ENCODE measurements at regions not wholly inside any gene's neighbourhood (a gene's known extent, or its start where the extent isn't known, plus 50 kb on each side); places are given as distances from the start of the nearest gene placed in this dataset.
A peak's percentile ranks its signal among the peaks of the same experiment; 100 is the strongest.

- no peak for DNase-seq (ENCODE audit: low spot score)
Measured at GRCh38 chr20:40591119-40591518, 97.9 kb downstream of the MAFB start.

DNA sequence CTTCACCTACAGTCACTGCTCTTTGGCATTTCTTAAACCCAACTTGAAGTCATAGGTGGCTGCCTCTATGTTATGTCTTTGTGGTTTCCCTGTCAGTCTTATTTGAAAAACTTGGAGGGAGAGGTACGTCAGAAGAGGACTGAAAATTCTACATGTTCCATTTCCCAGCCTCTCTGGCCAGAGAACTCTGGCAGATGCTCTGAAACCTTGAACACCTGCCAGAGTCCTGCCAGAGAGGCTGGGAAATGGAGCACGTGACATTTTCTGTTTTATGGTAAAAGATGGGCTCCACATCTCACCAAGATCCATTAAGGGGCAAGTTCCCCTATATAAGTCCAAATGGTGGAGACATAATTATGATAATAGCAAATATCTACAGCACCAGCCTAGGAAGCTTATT is 99.5 kb downstream of the MAFB start:
- no peak for DNase-seq (ENCODE audit: low spot score)

DNA sequence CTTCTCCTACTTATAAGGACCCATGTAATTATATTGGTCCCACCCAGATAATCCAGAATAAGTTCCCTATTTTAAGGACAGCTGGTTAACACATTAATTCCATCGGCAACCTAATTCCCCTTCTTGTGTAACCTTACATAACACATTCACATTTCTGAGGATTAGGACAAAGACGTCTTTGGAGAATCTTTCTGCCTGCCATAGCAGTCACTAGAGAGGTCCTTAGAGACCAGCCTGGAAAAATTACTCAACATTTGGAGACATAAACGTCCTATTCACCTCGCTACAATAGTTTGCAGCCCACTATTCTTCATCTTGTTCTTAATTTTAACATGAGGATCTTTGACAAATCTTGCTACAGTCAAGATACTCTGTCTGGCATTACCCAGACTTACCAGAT is 100.1 kb downstream of the MAFB start:
- DNase-seq (ENCODE audit: low spot score) = no peak

- DNase-seq (ENCODE audit: low spot score) = no peak
Measured at GRCh38 chr20:40587038-40587437, 102.0 kb downstream of the MAFB start.

DNA sequence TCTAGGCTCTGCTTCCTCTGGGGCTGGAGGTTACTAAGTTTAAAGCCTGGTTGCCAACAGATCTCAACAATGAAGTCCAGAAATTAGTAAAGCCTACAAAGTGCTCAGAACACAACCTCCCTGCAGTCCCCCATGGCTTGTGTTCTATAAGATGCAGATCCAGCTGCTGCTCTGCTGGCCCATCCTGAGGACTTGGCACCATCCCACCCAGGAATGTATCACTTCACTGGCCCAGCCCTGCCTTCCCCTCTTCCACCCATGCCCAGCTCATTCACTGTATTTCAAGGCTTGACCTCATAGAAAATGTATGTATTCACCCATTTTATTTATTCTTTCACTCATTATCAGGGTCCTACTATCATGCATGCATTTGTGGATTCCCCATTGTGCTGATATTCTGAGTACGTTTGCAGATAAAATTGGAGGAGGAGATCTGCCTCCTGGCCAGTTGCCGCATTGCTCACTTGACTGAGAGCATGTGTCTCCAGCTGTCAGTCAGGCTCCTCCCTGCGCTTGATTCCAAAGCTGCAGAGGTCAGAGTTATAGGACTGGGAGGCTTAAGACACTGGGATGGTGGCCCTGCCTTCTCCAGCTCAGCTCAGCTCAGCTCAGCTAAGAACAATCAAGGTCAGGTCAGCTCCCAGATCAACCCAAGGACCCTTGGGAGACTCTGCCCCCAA is 104.8 kb downstream of the MAFB start:
- no peak for DNase-seq (ENCODE audit: low spot score)

DNA sequence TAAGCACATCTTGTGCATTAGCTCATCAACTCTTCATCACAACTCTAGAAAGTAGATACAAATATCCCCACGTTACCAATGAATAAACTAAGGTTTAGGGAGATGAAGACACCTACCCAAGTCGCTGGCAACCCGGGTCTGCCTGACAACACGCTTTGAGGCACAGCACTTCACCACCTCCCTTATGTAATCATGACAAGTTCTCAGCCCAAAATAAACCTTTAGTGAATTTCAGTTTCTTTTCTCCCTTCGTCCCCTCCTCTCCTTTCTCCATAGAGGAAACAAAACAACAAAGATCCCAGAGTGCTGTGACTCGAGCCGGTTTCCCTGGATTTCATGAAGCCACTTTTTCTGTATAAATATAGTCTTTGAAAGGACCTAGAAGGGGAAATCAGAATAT is 105.4 kb downstream of the MAFB start:
- no peak for DNase-seq (ENCODE audit: low spot score)

DNA sequence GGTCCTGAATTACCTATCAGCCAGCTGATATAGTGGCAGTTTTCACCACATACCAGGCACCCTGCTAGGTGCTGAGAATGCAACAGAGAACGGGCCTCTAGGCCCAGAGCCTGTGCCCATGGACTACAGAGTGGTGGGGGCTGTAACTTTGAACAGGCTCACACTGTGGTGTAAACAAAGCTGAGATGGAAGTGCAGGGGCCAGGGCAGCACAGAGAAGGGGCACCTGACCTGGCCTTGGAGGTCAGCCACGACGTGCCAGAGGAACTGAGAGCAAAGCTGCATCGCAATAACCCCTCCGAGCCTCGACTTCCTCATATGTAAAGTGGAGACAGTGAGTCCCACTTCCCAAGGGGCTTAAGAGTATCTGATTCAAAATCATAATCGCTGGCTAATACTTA is 105.8 kb downstream of the MAFB start:
- DNase-seq (ENCODE audit: low spot score) = no peak

DNA sequence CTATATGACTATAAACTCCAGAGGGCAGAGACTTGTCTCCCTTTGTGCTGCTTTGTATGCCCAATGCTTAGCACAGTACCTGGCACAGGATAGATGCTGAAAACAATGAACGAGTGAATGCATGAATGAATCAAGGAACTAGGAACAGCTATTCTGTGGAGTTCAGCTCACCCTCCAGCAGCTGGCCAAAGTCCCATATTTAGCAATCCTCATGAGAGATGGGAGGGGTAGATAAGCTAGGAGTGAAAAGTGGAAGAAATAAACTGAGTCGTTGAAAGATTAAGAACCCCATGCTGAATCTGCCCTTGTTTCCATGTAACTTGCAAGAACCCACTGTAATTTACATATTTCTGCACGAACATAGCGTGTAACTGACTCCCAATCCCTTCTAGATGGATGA is 106.5 kb downstream of the MAFB start:
- DNase-seq (ENCODE audit: low spot score) = no peak

GRCh38 chr20:40579701-40580100 is 109.3 kb downstream of the MAFB start:
- no peak for DNase-seq (ENCODE audit: low spot score)

- DNase-seq (ENCODE audit: low spot score) = no peak
Measured at GRCh38 chr20:40578961-40579360, 110.1 kb downstream of the MAFB start.

DNA sequence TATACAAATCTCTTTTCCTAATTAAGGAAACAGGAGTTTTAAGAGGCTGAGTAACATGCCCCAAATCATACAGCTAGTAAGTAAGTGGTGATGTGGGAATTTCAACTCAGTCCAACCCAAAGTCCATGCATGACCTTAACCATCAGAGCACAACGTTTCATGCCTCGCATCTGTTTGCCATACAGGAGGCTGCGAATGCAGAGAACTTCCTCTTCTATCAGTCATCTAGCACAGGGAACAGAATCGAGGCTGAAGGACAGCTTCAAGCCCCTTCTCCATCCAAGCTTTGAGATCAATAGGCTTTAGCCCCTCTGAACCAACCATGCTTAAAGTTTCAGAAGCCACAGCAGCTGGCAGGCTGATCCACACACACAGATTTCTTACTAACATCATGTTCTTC is 113.2 kb downstream of the MAFB start:
- no peak for DNase-seq (ENCODE audit: low spot score)

DNA sequence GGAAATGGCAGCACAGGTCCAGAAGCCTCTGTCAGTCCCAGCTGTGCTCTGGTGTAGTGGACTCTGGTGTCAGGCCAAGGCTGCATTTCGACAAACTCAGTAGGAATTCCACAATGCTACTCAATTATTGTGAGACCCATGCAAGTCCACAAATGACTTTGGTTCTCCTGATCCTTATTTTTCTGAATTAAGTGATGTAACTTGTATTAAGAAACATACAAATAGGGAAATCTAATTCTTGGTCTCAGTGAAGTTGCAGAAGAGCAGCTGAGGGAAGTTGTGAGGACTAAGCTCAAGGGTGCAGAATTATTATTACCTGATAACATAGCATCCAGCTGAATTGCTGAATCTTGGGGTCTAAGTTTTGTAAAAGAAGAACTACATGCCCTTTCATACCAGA is 116.8 kb downstream of the MAFB start:
- no peak for DNase-seq (ENCODE audit: low spot score)

- DNase-seq (ENCODE audit: low spot score) = no peak
Measured at GRCh38 chr20:40571639-40572038, 117.4 kb downstream of the MAFB start.

- no peak for DNase-seq (ENCODE audit: low spot score)
Measured at GRCh38 chr20:40568200-40568599, 120.8 kb downstream of the MAFB start.

- DNase-seq (ENCODE audit: low spot score) = no peak
Measured at GRCh38 chr20:40565682-40566040, 123.4 kb downstream of the MAFB start.

GRCh38 chr20:40565001-40565681 is 123.9 kb downstream of the MAFB start:
- peak; percentile 74 for DNase-seq (ENCODE audit: low spot score)

GRCh38 chr20:40563296-40563950 is 125.6 kb downstream of the MAFB start:
- peak; percentile 38 for DNase-seq (ENCODE audit: low spot score)

DNA sequence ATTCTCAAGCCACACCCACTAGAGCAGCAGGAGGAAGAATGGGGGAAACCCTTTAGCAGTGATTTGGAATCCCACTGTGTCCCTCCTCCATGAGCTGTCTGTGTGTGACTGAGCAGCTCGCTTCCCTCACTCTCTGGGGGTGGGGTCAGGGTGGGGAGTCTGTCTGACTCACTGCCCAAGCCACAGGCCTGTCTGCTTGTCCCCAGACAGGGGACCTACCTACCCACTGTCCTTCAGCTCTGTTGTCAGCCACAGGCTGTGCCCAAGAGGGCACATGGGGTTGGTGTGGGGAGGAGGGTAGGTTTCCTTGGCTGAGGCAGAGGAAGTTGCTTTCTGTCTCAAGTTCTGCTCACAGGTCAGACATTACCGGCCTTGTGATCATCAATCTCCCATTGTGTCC is 127.0 kb downstream of the MAFB start:
- DNase-seq (ENCODE audit: low spot score) = peak; percentile 51

GRCh38 chr20:40561187-40561586 is 127.8 kb downstream of the MAFB start:
- no peak for DNase-seq (ENCODE audit: low spot score)

DNA sequence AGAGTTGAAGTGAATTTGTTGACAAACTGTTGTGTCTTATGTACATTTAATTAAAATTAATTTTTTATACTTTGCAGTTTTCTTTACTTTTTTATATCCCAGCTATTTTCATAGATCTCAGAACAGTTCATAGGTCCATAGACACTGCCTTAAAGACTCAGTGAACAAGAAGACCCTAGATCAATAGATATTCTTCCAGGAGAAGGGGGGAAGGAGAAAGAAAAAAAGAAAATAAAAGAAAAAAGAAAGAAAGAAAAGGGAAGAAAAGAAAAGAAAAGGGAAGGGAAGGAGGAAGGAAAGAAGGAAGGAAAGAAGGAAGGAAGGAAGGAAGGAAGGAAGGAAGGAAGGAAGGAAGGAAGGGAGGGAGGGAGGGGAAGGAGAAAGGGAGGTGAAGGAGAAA is 130.8 kb downstream of the MAFB start:
- no peak for DNase-seq (ENCODE audit: low spot score)

DNA sequence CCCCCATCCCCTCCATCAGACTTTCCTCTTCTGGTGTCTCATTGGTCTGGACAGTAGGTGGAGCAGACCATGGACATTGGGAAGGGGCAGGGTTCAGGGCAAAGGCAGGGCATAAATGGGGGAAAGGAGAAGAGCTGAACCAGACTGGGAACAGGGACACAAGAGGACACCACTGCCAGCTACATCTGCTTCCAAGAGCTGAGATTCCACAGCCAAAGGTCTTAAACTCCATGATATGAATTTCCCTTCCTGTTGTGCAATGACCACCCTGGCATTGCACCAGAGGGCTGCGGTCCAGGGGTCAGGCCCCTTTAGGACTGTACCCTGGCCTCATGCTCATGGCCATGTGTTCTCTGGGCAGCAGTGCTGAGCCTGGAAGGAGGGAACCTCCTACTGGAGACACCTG is 137.9 kb downstream of the MAFB start:
- DNase-seq (ENCODE audit: low spot score) = no peak

- DNase-seq (ENCODE audit: low spot score) = no peak
Measured at GRCh38 chr20:40547483-40548091, 141.4 kb downstream of the MAFB start.

DNA sequence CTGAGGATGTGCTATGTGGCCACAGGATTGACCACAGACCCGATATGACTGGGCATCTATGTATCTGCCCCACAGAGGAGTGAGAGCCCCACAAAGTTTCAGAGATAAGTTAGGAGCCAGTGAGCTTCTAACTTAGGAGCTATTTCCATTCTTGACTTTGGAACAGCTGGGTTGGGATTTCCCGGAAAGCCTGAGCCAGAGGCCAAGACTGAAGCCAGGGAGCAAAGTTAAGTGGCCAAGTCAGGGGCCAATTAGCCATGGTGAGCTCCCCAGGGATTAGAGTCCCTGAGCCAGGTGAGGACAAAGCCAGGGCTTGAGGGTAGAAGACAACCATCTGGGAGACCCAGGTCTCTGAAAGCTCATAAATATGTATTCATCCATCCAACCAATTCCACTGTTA is 143.6 kb downstream of the MAFB start:
- no peak for DNase-seq (ENCODE audit: low spot score)

Measured in hepatic stellate cell (primary cell).